H9 (cell line): ENCODE measurements at regions not wholly inside any gene's neighbourhood (a gene's known extent, or its start where the extent isn't known, plus 50 kb on each side); places are given as distances from the start of the nearest gene placed in this dataset.

Experiments
- DNase-seq: peaks from one replicate; pipeline ENCODE4 v3.0.0-alpha.2; 2017
- H2AFZ ChIP-seq: one replicate; pipeline ENCODE4 v1.6.1; 2013; ENCODE audit warnings: mild to moderate bottlenecking, low read length, control low read depth, moderate library complexity
- H2AK5ac ChIP-seq: 2 replicates; pipeline ENCODE4 v1.6.1; 2013; ENCODE audit warnings: low read length, control low read depth, mixed read lengths; ENCODE audit not compliant: insufficient read length
- H2BK120ac ChIP-seq: one replicate; pipeline ENCODE4 v1.6.1; 2013; ENCODE audit warnings: low read depth, mild to moderate bottlenecking, low read length, control low read depth, inconsistent platforms; ENCODE audit not compliant: poor library complexity, severe bottlenecking
- H2BK12ac ChIP-seq: 2 replicates; pipeline ENCODE4 v1.6.1; 2013; ENCODE audit warnings: low read length, control low read depth, mixed read lengths, low read depth; ENCODE audit not compliant: insufficient read length
- H2BK15ac ChIP-seq: 2 replicates; pipeline ENCODE4 v1.6.1; 2013; ENCODE audit warnings: low read depth, low read length, control low read depth
- H2BK20ac ChIP-seq: one replicate; pipeline ENCODE4 v1.6.1; 2013; ENCODE audit warnings: low read depth, mild to moderate bottlenecking, low read length, control low read depth, inconsistent platforms; ENCODE audit not compliant: poor library complexity, severe bottlenecking
- H2BK5ac ChIP-seq: 2 replicates; pipeline ENCODE4 v1.6.1; 2013; ENCODE audit warnings: low read length, control low read depth, mixed read lengths; ENCODE audit not compliant: insufficient read length
- H3K14ac ChIP-seq: 2 replicates; pipeline ENCODE4 v1.6.1; 2013; ENCODE audit warnings: low read length, control low read depth; ENCODE audit not compliant: insufficient read depth
- H3K18ac ChIP-seq: 2 replicates; pipeline ENCODE4 v1.6.1; 2013; ENCODE audit warnings: low read depth, mild to moderate bottlenecking, mixed read lengths, low read length, control low read depth; ENCODE audit not compliant: insufficient read length
- H3K23ac ChIP-seq: 2 replicates; pipeline ENCODE4 v1.6.1; 2013; ENCODE audit warnings: low read length, control low read depth, mixed read lengths, low read depth; ENCODE audit not compliant: insufficient read length
- H3K23me2 ChIP-seq: 2 replicates; pipeline ENCODE4 v1.6.1; 2013; ENCODE audit warnings: low read depth, mild to moderate bottlenecking, mixed read lengths, low read length, control low read depth; ENCODE audit not compliant: insufficient read length, poor library complexity, severe bottlenecking
- H3K27ac ChIP-seq: 2 replicates; pipeline ENCODE4 v1.5.1; 2013; ENCODE audit warnings: low read length, control low read depth, mixed read lengths, low read depth; ENCODE audit not compliant: insufficient read length
- H3K27me3 ChIP-seq: 2 replicates; pipeline ENCODE4 v1.6.1; 2013; ENCODE audit warnings: low read length, control low read depth, inconsistent platforms; ENCODE audit not compliant: insufficient read depth
- H3K4ac ChIP-seq: 2 replicates; pipeline ENCODE4 v1.6.1; 2013; ENCODE audit warnings: low read depth, mild to moderate bottlenecking, control low read depth, inconsistent platforms, low read length, moderate library complexity
- H3K4me1 ChIP-seq: 2 replicates; pipeline ENCODE4 v1.6.1; 2013; ENCODE audit warnings: low read length, control low read depth, inconsistent platforms; ENCODE audit not compliant: insufficient read depth
- H3K4me2 ChIP-seq: 2 replicates; pipeline ENCODE4 v1.6.1; 2013; ENCODE audit warnings: low read length, control low read depth, mixed read lengths; ENCODE audit not compliant: insufficient read length, insufficient read depth
- H3K56ac ChIP-seq: 2 replicates; pipeline ENCODE4 v1.6.1; 2013; ENCODE audit warnings: low read depth, mild to moderate bottlenecking, mixed read lengths, low read length, control low read depth; ENCODE audit not compliant: insufficient read length
- H3K79me1 ChIP-seq: 2 replicates; pipeline ENCODE4 v1.6.1; 2013; ENCODE audit warnings: low read depth, mild to moderate bottlenecking, moderate library complexity, low read length, control low read depth, inconsistent platforms; ENCODE audit not compliant: insufficient read depth, poor library complexity, severe bottlenecking
- H3K79me2 ChIP-seq: 2 replicates; pipeline ENCODE4 v1.6.1; 2013; ENCODE audit warnings: low read length, control low read depth, inconsistent platforms; ENCODE audit not compliant: insufficient read depth
- H3K9ac ChIP-seq: 2 replicates; pipeline ENCODE4 v1.6.1; 2013; ENCODE audit warnings: low read length, control low read depth, mixed read lengths; ENCODE audit not compliant: insufficient read length; ENCODE audit errors: extremely low read depth
- H3K9me3 ChIP-seq: one replicate; pipeline ENCODE4 v1.6.1; 2013; ENCODE audit warnings: low read depth, low read length, inconsistent platforms; ENCODE audit not compliant: control insufficient read depth
- H3T11ph ChIP-seq: one replicate; pipeline ENCODE4 v1.6.1; 2013; ENCODE audit warnings: mild to moderate bottlenecking, low read length, control low read depth, inconsistent platforms
- H4K20me1 ChIP-seq: one replicate; pipeline ENCODE4 v1.6.1; 2013; ENCODE audit not compliant: control insufficient read depth, insufficient read length, insufficient read depth
- H4K5ac ChIP-seq: 2 replicates; pipeline ENCODE4 v1.6.1; 2013; ENCODE audit warnings: low read depth, mild to moderate bottlenecking, mixed read lengths, low read length, control low read depth; ENCODE audit not compliant: insufficient read length
- H4K8ac ChIP-seq: replicated peaks from 2 replicates; pipeline ENCODE4 v1.6.1; 2013; ENCODE audit warnings: low read length, control low read depth, mixed read lengths, low read depth; ENCODE audit not compliant: insufficient read length
- H4K91ac ChIP-seq: 2 replicates; pipeline ENCODE4 v1.6.1; 2013; ENCODE audit warnings: low read depth, mild to moderate bottlenecking, moderate library complexity, mixed read lengths, low read length, control low read depth; ENCODE audit not compliant: insufficient read length
- H3K27ac Mint-ChIP-seq, 3 experiments: 2 replicates in 2 of 3; 3 replicates in 1 of 3; pipeline ENCODE4 v1.8.0; 2020 to 2021; ENCODE audit warnings: mixed read lengths in 3 of 3, mild to moderate bottlenecking in 1 of 3, moderate library complexity in 1 of 3
- H3K27me3 Mint-ChIP-seq: 2 replicates; pipeline ENCODE4 v1.8.0; 2021; ENCODE audit warnings: low read depth, mild to moderate bottlenecking, moderate library complexity, mixed read lengths
- H3K36me3 Mint-ChIP-seq, 3 experiments: 2 replicates in 2 of 3; 3 replicates in 1 of 3; pipeline ENCODE4 v1.8.0; 2020 to 2021; ENCODE audit warnings: low read depth in 3 of 3, mixed read lengths in 3 of 3; ENCODE audit not compliant: insufficient read depth in 1 of 3
- H3K4me1 Mint-ChIP-seq, 2 experiments: 2 replicates each; pipeline ENCODE4 v1.8.0; 2020; ENCODE audit warnings: mixed read lengths in 2 of 2
- H3K4me3 Mint-ChIP-seq, 2 experiments: 2 replicates in 1 of 2; 3 replicates in 1 of 2; pipeline ENCODE4 v1.8.0; 2020 to 2021; ENCODE audit warnings: mild to moderate bottlenecking in 2 of 2, mixed read lengths in 2 of 2, moderate library complexity in 1 of 2
- H3K9me3 Mint-ChIP-seq, 2 experiments: 2 replicates in 1 of 2; 3 replicates in 1 of 2; pipeline ENCODE4 v1.8.0; 2020; ENCODE audit warnings: mild to moderate bottlenecking in 2 of 2, mixed read lengths in 2 of 2, moderate library complexity in 1 of 2
- WGBS: extraction: QIAGEN DNeasy Blood & Tissue Kit; methylation state at CpG from one replicate; pipeline ENCODE4 v1.1.7; 2013; ENCODE audit warnings: missing lambda C conversion rate, low lambda C conversion rate, mixed read lengths; ENCODE audit not compliant: insufficient read length; ENCODE audit errors: extremely low coverage; 5-methylcytosine and 5-hydroxymethylcytosine counted together
- TF ChIP-seq, protein P1 (sequence below): fragments of 200-600 bp; sonication (generic); conservative IDR thresholded peaks from 3 replicates; pipeline ENCODE4 v1.8.0; 2021; ENCODE audit warnings: antibody characterized with exemption, mild to moderate bottlenecking

DNA sequence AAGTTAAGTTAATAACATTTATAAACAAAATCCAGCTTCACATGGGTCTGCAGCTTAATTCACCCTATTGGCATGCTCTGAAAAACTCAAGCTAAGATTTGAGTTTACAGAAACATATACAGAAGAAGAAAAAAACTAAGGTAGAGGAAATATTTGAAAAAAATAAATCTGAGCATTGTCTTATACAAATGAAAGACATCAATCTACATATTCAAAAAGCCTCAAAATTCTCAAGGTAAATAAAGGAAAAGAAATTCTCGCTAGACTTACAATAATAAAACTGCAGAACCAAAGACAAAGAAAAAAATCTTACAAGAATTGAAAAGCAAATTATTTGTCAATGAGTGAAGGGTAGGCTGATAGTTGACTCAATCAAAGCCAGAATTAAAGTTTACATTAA is 493.4 kb downstream of the CETN3 start:
- Histone ChIP-seq H4K91ac (no peak overlapping the region), H3K9me3 (no peaks in the 10 kb centered on the region), H3K23ac (no peak overlapping the region), H3K4me2 (no peak overlapping the region), H2AFZ (no peak overlapping the region), H3K4me1 (no peaks in the 10 kb centered on the region), H3K14ac (no peak overlapping the region), H3T11ph (no peak overlapping the region), H3K23me2 (no peaks in the 10 kb centered on the region), H4K8ac (no peak overlapping the region), H4K5ac (no peak overlapping the region), H3K18ac (no peak overlapping the region), H3K56ac (no peak overlapping the region), H3K9ac (no peak overlapping the region), H3K27ac (no peak overlapping the region), H3K79me2 (no peaks in the 10 kb centered on the region), H2BK5ac (no peak overlapping the region), H3K4ac (no peak overlapping the region), H2BK120ac (no peak overlapping the region), H3K79me1 (no peaks in the 10 kb centered on the region), H3K27me3 (no peaks in the 10 kb centered on the region), H2BK20ac (no peak overlapping the region), H2AK5ac (no peak overlapping the region), H2BK15ac (no peak overlapping the region), H4K20me1 (no peaks in the 10 kb centered on the region), H2BK12ac (no peak overlapping the region)
- no peaks in the 10 kb centered on the region for H3K4me1 Mint-ChIP-seq
- no peaks in the 10 kb centered on the region for H3K27me3 Mint-ChIP-seq
- H3K36me3 Mint-ChIP-seq: peaks cover 0 to 4% (median 0%) of the 10 kb centered on the region in 3 experiments; a peak in 2 of 7 replicates
- no peak overlapping the region for H3K4me3 Mint-ChIP-seq
- H3K9me3 Mint-ChIP-seq: peaks cover 0 to 5% of the 10 kb centered on the region in 2 experiments; a peak in 2 of 5 replicates
- no peak for DNase-seq
- no CpG with 5 or more reads among the region's 1 CpG for WGBS
- TF ChIP-seq, protein P1, sequence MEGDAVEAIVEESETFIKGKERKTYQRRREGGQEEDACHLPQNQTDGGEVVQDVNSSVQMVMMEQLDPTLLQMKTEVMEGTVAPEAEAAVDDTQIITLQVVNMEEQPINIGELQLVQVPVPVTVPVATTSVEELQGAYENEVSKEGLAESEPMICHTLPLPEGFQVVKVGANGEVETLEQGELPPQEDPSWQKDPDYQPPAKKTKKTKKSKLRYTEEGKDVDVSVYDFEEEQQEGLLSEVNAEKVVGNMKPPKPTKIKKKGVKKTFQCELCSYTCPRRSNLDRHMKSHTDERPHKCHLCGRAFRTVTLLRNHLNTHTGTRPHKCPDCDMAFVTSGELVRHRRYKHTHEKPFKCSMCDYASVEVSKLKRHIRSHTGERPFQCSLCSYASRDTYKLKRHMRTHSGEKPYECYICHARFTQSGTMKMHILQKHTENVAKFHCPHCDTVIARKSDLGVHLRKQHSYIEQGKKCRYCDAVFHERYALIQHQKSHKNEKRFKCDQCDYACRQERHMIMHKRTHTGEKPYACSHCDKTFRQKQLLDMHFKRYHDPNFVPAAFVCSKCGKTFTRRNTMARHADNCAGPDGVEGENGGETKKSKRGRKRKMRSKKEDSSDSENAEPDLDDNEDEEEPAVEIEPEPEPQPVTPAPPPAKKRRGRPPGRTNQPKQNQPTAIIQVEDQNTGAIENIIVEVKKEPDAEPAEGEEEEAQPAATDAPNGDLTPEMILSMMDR: no peak
- no peak overlapping the region for H3K27ac Mint-ChIP-seq
